Transverse colon (tissue), 4 donors: ENCODE measurements at regions not wholly inside any gene's neighbourhood (a gene's known extent, or its start where the extent isn't known, plus 50 kb on each side); places are given as distances from the start of the nearest gene placed in this dataset.

Experiments
- POLR2A ChIP-seq: fragments of 450-650 bp; IDR thresholded peaks from one replicate; pipeline ENCODE4 v1.6.1; 2016; ENCODE audit warnings: antibody characterized with exemption, mild to moderate bottlenecking, moderate library complexity
- POLR2AphosphoS5 ChIP-seq, 3 donors: sonication (generic); formaldehyde crosslinking; IDR thresholded peaks; one replicate each; pipeline ENCODE4 v1.6.1; 2016; ENCODE audit warnings: antibody characterized with exemption in 3 of 3
- TF ChIP-seq, protein P1 (sequence below), 5 experiments: fragments of 200-600 bp in 3 of 5; fragments of 450-650 bp in 2 of 5; sonication (generic) in 3 of 5; IDR thresholded peaks; 1 replicate in 2 of 5; 2 replicates in 3 of 5; pipeline ENCODE4 v1.5.1; 2016 to 2017; ENCODE audit warnings: antibody characterized with exemption in 5 of 5, inconsistent platforms in 3 of 5, mild to moderate bottlenecking in 2 of 5, moderate library complexity in 1 of 5

DNA sequence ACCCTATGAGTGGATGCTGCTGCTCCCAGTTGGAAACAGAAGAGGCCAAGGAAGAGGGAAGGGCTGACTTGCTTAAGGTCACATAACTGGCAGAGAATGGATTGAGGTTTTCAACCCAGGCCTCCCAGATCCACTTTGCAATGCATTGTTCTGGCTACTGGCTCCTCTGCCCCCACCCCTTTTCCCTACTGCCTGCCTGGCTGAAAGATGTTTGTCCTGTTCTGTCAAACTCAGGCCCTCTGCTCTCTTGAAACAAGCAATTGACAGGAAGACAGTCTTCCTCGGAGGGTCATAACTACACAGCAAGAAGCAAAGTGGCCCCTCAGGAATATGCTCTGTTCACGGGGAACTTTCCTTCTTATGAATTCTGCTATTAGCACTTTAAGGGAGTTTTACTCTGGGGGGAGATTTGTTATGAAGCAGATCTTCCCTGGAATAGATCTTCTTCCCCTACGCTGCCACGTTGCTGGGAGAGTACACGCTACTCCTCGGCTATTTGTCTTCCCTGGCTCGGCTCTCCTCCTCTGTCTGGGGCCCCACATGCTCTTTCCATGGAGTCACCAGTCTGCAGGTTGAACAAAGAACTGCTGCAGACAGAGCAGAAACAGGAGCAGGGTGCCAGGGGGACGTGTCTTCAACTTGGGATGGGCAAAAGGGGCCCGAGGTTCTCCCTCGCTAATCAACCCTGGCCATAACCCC, 436.1 kb downstream of the TYW1 start:
- TF ChIP-seq, protein P1, sequence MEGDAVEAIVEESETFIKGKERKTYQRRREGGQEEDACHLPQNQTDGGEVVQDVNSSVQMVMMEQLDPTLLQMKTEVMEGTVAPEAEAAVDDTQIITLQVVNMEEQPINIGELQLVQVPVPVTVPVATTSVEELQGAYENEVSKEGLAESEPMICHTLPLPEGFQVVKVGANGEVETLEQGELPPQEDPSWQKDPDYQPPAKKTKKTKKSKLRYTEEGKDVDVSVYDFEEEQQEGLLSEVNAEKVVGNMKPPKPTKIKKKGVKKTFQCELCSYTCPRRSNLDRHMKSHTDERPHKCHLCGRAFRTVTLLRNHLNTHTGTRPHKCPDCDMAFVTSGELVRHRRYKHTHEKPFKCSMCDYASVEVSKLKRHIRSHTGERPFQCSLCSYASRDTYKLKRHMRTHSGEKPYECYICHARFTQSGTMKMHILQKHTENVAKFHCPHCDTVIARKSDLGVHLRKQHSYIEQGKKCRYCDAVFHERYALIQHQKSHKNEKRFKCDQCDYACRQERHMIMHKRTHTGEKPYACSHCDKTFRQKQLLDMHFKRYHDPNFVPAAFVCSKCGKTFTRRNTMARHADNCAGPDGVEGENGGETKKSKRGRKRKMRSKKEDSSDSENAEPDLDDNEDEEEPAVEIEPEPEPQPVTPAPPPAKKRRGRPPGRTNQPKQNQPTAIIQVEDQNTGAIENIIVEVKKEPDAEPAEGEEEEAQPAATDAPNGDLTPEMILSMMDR (IDR thresholded peaks at IDR 0.05) = no peak
- TF ChIP-seq POLR2A = no peak
- no peak for TF ChIP-seq POLR2AphosphoS5 (IDR thresholded peaks at IDR 0.05)
